ENCODE measurements at regions not wholly inside any gene's neighbourhood (a gene's known extent, or its start where the extent isn't known, plus 50 kb on each side); places are given as distances from the start of the nearest gene placed in this dataset.
A peak's percentile ranks its signal among the peaks of the same experiment; 100 is the strongest.

DNA sequence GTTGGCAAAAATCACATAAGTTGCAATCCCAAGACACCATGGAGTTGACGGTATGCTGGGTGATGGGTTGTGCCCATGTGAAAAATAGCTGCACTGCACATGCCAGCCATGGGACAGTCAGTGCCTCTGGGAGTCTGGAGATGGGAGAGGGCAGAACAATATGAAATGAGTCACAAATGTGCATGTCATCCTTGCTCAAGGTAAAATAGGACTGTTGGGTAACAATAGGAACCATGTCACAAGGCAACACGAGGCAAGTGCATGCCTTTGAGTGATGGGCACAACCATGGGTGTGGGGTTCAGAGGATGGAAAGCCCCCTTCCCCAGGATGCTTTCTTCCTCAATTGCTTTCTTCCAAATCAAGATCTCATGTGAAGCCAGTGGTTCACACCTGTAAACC, 70.5 kb upstream of the PIM1 start:
- Mint-ChIP-seq H3K4me3 (no peak overlapping the region), H3K36me3 (no peaks in the 10 kb centered on the region), H3K9me3 (no peaks in the 10 kb centered on the region), H3K4me1 (peaks cover 27% of the 10 kb centered on the region), H3K27ac (peak overlapping the region; percentile 95), H3K27me3 (no peaks in the 10 kb centered on the region)
- no peak for ATAC-seq (ENCODE audit: low read depth)
- DNase-seq (ENCODE audit: low spot score in 2 of 2) = no peak

DNA sequence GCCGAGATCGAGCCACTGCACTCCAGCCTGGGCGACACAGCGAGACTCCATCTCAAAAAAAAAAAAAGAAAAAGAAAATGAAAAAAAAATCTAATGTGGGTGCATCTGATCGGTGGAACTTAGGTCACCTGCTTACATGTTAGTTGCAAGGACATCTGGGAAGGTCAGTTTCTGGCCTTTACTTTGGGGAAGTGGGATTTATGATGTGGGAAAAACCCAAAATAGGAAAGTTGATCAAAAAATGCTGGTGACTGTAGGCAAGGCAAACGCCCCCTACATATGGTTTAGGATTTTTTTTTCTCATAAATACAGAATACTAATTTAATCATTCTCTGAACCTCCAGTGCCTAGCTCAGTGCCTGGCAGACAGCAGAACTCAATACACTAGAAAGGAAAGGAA, 69.2 kb upstream of the PIM1 start:
- Mint-ChIP-seq H3K27ac (peak overlapping the region; percentile 95), H3K4me3 (no peak overlapping the region), H3K9me3 (no peaks in the 10 kb centered on the region), H3K27me3 (no peaks in the 10 kb centered on the region), H3K36me3 (no peaks in the 10 kb centered on the region), H3K4me1 (peaks cover 30% of the 10 kb centered on the region)
- DNase-seq (ENCODE audit: low spot score in 2 of 2) = no peak
- ATAC-seq (ENCODE audit: low read depth) = no peak

- Mint-ChIP-seq H3K36me3 (no peaks in the 10 kb centered on the region), H3K9me3 (no peaks in the 10 kb centered on the region), H3K27me3 (no peaks in the 10 kb centered on the region), H3K4me3 (peak overlapping the region; percentile 61), H3K4me1 (peaks cover 30% of the 10 kb centered on the region), H3K27ac (peak overlapping the region; percentile 95)
- DNase-seq (ENCODE audit: low spot score in 2 of 2) (no peak), ATAC-seq (ENCODE audit: low read depth) (no peak)
Observed at GRCh38 chr6:37101991-37102298, 68.0 kb upstream of the PIM1 start.

DNA sequence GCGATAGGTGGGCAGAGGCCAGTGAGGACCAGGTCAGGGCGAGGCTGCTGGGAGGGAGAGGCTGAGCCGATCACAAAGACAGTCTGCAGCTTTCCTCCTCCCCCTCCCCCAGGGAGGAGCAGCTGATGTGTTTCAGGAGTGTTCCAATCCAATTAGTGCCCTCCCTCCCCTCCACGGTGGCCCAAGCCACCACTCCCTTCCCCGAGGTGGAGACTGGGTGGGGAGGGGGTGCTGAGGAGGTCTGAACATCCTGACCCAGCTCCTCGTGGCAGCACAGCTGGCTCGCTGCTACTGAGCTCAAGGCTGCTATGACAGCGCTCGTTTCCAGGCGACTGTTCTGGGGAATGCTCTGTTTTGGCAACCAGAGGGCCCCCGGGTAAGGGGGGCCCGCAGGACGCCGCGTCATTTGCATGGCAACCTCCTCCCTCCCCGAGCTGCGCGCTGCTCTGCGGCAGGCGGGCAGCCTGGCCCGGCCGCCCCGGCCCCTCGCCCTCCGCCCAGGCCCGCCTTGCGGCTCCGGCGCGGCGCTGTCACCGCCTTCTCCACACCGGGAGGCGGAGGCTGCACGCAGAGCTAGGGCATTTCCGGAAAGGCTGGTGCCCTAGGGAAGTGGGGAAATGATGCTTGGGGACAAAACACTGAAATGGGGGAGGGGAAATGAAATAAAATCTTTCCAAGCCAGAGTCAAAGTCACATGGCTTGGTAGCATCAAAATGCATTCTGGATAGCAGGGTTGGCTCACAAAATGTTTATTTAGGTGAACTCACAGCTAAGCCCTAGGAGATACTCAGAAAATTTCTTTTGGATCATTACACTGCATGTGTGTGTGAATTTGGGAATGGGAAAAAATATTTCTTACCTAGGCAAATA, 67.4 kb upstream of the PIM1 start:
- Mint-ChIP-seq H3K4me1 (peaks cover 30% of the 10 kb centered on the region), H3K4me3 (peak overlapping the region; percentile 80), H3K9me3 (no peaks in the 10 kb centered on the region), H3K36me3 (no peaks in the 10 kb centered on the region), H3K27ac (peak overlapping the region; percentile 95), H3K27me3 (no peaks in the 10 kb centered on the region)
- DNase-seq (ENCODE audit: low spot score in 2 of 2) = peak; percentile 67 to 75
- ATAC-seq (ENCODE audit: low read depth) = peak; percentile 84

- Mint-ChIP-seq H3K36me3 (no peaks in the 10 kb centered on the region), H3K27ac (peak overlapping the region; percentile 95), H3K4me1 (peaks cover 30% of the 10 kb centered on the region), H3K4me3 (peak overlapping the region; percentile 80), H3K9me3 (no peaks in the 10 kb centered on the region), H3K27me3 (no peaks in the 10 kb centered on the region)
- DNase-seq (ENCODE audit: low spot score in 2 of 2) = peak; percentile 31 to 34
- ATAC-seq (ENCODE audit: low read depth) = peak; percentile 8
Observed at GRCh38 chr6:37103169-37104039, 66.5 kb upstream of the PIM1 start.

DNA sequence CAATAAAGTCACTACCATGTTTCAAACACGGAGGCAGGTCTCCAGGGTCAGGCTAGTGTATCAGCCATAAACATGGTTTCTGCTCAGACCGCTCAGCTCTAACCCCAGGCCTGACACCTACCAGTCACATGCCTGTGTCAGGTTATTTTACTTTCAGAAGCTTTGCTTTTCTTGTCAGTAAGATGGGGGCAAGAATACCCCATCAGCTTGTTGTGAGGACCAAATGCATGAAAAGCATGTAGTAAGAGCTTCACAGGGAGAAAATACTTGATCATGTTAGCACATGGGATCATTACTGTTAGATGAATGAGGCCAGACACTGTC, 65.2 kb upstream of the PIM1 start:
- Mint-ChIP-seq H3K27me3 (peaks cover 2% of the 10 kb centered on the region), H3K36me3 (no peaks in the 10 kb centered on the region), H3K27ac (peak overlapping the region; percentile 95), H3K4me1 (peaks cover 28% of the 10 kb centered on the region), H3K9me3 (no peaks in the 10 kb centered on the region), H3K4me3 (no peak overlapping the region)
- DNase-seq (ENCODE audit: low spot score in 2 of 2) (no peak), ATAC-seq (ENCODE audit: low read depth) (no peak)

DNA sequence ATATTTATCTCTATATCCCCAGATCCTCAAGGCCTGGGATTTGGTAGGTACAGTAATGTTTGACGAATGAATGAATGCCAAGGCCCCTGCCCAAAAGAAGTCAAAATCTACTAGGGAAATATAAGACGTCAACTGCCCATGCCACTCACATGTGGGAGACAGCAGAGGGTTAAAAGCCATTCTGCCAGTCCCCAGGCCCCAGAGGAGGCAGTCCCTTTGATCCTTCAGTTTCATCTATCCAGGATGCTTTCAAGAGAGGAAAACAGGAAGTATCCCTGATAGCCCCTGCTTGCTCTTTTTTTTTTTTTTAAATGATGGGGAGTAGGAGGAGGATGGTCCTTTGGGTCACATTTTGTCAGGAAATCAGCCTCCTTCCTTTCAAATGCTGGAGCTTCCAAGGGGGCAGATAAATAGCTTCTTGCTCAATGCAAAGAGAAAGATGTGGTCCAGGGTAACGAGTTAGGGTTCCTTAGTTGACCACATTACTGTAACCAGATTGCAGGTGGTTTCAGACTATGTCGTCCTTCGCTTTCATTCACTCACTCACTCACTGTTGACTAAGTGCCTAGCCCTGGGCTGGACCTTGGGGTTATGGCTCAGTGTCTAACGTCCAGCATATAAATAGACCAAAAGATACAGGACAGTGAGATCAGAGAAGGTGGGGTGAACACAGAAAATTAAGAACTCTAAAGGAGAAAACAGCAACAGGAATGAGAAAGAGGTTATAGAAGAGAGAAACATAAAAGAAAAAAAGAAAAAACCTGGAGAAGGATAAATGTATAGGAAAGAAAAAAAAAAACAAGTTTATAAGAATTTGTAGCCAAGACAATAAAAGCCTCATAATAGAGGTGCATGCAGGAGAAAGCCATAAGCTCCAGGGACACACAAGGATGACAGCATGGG, 64.6 kb upstream of the PIM1 start:
- DNase-seq (ENCODE audit: low spot score in 2 of 2) = no peak
- Mint-ChIP-seq H3K4me3 (no peak overlapping the region), H3K9me3 (no peaks in the 10 kb centered on the region), H3K27me3 (peaks cover 2% of the 10 kb centered on the region), H3K27ac (peak overlapping the region; percentile 95), H3K4me1 (peaks cover 29% of the 10 kb centered on the region), H3K36me3 (no peaks in the 10 kb centered on the region)
- no peak for ATAC-seq (ENCODE audit: low read depth)

- H3K27me3 Mint-ChIP-seq = peaks cover 2% of the 10 kb centered on the region
- no peaks in the 10 kb centered on the region for H3K36me3 Mint-ChIP-seq
- DNase-seq (ENCODE audit: low spot score in 2 of 2) (no peak), ATAC-seq (ENCODE audit: low read depth) (no peak)
- H3K4me1 Mint-ChIP-seq = peaks cover 30% of the 10 kb centered on the region
- H3K9me3 Mint-ChIP-seq = no peaks in the 10 kb centered on the region
- no peak overlapping the region for H3K4me3 Mint-ChIP-seq
- H3K27ac Mint-ChIP-seq = peak overlapping the region; percentile 95
Observed at GRCh38 chr6:37106051-37106363, 63.9 kb upstream of the PIM1 start.

DNA sequence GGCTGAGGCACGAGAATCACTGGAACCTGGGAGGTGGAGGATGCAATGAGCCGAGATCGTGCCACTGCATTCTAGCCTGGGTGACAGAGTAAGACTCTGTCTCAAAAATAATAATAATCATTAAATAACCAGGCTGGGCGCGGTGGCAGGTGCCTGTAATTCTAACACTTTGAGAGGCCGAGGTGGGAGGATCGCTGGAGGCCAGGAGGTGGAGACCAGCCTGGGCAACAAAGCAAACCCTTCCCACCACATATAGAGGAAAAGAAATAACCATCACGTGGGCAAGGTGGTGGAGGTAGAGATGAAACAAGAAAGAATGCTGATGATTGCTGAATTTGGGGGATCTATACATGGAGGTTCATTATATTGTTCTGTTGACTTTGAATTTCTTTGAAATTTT, 63.4 kb upstream of the PIM1 start:
- H3K27ac Mint-ChIP-seq = no peak overlapping the region

DNA sequence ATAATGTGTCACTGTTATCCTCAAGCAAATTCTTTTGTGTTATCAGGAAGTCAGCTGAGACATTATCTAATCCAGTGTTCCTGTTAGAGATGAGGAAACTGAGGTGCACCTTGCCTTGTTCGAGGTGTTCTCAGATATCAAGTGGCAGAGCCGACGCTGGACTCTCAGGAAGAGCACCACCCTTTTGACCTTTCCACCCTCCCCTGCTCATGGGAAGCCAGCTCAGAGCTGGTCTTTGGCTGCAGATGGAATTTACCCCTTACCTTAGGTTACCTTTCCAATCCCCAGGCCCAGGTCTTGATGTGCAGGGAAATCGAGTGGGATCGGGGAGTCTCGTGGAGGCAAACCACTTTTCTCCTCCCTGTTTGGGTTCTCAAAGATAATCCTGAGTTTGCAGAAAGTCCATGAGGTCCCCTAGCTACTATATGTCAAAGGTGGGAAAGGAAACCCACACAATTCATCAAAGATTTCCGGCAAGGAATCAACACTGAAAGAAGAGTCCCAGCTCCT, 62.9 kb upstream of the PIM1 start:
- Mint-ChIP-seq H3K4me3 (no peak overlapping the region), H3K36me3 (no peaks in the 10 kb centered on the region), H3K27me3 (peaks cover 2% of the 10 kb centered on the region), H3K4me1 (peaks cover 26% of the 10 kb centered on the region), H3K27ac (no peak overlapping the region), H3K9me3 (no peaks in the 10 kb centered on the region)
- ATAC-seq (ENCODE audit: low read depth) (no peak), DNase-seq (ENCODE audit: low spot score in 2 of 2) (no peak)

More for the DNA sequence above, 63.4 kb upstream of the PIM1 start:
- ATAC-seq (ENCODE audit: low read depth) (no peak), DNase-seq (ENCODE audit: low spot score in 2 of 2) (no peak)
- H3K9me3 Mint-ChIP-seq = no peaks in the 10 kb centered on the region
- no peaks in the 10 kb centered on the region for H3K36me3 Mint-ChIP-seq
- peaks cover 2% of the 10 kb centered on the region for H3K27me3 Mint-ChIP-seq
- H3K4me1 Mint-ChIP-seq = peaks cover 30% of the 10 kb centered on the region
- no peak overlapping the region for H3K4me3 Mint-ChIP-seq

- ATAC-seq (ENCODE audit: low read depth) = no peak
- no peak overlapping the region for H3K4me3 Mint-ChIP-seq
- H3K27me3 Mint-ChIP-seq = peaks cover 2% of the 10 kb centered on the region
- H3K4me1 Mint-ChIP-seq = peaks cover 9% of the 10 kb centered on the region
- no peaks in the 10 kb centered on the region for H3K9me3 Mint-ChIP-seq
- H3K36me3 Mint-ChIP-seq = no peaks in the 10 kb centered on the region
- DNase-seq (ENCODE audit: low spot score in 2 of 2) = no peak
- H3K27ac Mint-ChIP-seq = no peak overlapping the region
Observed at GRCh38 chr6:37109714-37110499, 60.0 kb upstream of the PIM1 start.

- no peak overlapping the region for H3K4me3 Mint-ChIP-seq
- no peaks in the 10 kb centered on the region for H3K9me3 Mint-ChIP-seq
- DNase-seq (ENCODE audit: low spot score in 2 of 2) = no peak
- peaks cover 7% of the 10 kb centered on the region for H3K4me1 Mint-ChIP-seq
- no peak overlapping the region for H3K27ac Mint-ChIP-seq
- no peak for ATAC-seq (ENCODE audit: low read depth)
- H3K27me3 Mint-ChIP-seq = peaks cover 2% of the 10 kb centered on the region
- no peaks in the 10 kb centered on the region for H3K36me3 Mint-ChIP-seq
Observed at GRCh38 chr6:37110500-37111461, 59.2 kb upstream of the PIM1 start.

All from memory B cell (primary cell).